C4-2B (cell line): ENCODE measurements at regions not wholly inside any gene's neighbourhood (a gene's known extent, or its start where the extent isn't known, plus 50 kb on each side); places are given as distances from the start of the nearest gene placed in this dataset.

Experiments
- H3K27ac ChIP-seq: fragments of 450-650 bp; 2 replicates; pipeline ENCODE4 v1.5.1; 2017
- ZFX ChIP-seq: fragments of 450-650 bp; IDR thresholded peaks from 2 replicates; pipeline ENCODE4 v1.6.1; 2017
- TF ChIP-seq, protein P1 (sequence below): fragments of 450-650 bp; conservative IDR thresholded peaks from 2 replicates; pipeline ENCODE4 v1.5.1; 2017; ENCODE audit warnings: mild to moderate bottlenecking

DNA sequence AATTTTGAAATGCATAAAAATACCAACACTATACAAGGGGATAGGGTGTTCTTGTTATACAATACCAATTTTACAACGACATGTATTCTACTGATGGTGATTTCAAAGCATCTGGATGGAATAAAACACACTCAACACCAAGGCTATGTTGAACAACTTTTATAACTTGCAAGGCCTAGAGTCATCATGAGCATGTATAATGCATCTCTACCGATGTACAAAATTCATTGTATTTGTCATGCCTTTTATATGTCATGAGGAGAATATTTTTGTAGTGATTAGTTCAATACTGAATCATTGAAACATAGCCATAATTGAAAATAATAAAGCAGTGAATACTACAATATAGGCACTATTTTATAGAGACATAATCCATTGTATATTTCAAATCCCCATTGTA, 160.2 kb downstream of the ETV1 start:
- TF ChIP-seq, protein P1, sequence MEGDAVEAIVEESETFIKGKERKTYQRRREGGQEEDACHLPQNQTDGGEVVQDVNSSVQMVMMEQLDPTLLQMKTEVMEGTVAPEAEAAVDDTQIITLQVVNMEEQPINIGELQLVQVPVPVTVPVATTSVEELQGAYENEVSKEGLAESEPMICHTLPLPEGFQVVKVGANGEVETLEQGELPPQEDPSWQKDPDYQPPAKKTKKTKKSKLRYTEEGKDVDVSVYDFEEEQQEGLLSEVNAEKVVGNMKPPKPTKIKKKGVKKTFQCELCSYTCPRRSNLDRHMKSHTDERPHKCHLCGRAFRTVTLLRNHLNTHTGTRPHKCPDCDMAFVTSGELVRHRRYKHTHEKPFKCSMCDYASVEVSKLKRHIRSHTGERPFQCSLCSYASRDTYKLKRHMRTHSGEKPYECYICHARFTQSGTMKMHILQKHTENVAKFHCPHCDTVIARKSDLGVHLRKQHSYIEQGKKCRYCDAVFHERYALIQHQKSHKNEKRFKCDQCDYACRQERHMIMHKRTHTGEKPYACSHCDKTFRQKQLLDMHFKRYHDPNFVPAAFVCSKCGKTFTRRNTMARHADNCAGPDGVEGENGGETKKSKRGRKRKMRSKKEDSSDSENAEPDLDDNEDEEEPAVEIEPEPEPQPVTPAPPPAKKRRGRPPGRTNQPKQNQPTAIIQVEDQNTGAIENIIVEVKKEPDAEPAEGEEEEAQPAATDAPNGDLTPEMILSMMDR: no peak
- no peak for TF ChIP-seq ZFX
- H3K27ac ChIP-seq: no peak overlapping the region

DNA sequence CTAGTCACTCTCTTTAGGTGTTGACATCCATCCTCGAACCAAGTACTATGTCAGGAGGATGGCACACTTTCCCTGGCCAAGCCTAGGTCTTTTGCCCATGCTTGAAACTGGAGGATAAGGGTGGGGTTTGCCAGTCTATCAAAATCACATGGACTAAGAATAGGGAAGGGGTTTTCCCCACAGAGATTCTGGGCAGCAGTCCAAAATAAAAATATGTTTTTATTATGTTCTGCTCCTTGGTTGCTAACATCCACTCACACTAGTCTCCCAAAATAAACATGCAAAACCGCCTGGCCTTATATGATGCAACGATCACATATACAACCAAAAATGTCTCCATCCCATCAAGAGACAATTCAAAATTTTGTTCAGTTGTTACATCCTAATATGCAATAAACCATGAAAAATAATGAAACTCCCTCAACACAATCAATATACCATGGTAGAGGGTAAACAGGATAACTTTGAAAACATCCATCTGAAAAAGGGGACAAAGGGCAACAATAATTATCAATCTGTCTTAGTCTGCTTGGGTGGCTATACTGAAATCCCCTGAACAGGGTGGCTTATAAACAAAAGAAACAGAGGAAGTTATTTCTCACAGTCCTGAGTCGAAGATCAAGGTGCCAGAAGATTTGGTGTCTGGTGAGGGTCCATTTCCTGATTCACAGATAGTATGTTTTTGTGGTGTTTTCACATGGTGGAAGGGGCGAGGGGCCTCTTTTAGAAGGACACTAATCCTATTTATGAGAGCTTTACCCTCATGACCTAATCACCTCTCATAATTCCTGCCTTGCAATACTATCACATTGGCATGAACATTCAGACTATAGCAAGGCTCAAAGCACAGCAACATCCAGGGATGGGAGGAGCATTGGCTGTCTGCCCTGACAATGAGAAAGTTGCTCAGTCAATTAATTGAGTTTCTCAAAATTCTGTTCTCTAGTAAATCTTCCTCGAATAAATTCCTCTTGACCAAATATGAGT, 159.3 kb downstream of the ETV1 start:
- no peak overlapping the region for H3K27ac ChIP-seq
- TF ChIP-seq, protein P1: no peak
- no peak for TF ChIP-seq ZFX

DNA sequence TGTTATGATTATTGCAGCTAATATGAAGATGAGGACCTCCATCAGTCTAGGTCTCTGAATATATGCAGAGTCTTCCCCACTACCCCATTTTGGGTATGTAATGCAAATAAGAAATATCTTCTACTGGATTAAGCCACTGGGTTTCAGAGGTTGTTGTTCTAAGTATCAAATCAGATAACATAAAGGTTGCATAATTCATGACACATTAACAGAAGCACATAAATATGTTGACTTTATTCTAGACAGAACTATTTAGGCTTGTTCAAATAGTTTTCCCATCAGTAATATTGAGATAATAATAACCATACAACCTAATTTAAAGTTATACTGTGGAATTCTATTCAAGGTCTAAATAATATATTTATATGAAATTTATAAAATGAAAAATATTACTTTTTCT, 157.1 kb downstream of the ETV1 start:
- H3K27ac ChIP-seq: no peak overlapping the region
- TF ChIP-seq, protein P1: no peak
- TF ChIP-seq ZFX: no peak

DNA sequence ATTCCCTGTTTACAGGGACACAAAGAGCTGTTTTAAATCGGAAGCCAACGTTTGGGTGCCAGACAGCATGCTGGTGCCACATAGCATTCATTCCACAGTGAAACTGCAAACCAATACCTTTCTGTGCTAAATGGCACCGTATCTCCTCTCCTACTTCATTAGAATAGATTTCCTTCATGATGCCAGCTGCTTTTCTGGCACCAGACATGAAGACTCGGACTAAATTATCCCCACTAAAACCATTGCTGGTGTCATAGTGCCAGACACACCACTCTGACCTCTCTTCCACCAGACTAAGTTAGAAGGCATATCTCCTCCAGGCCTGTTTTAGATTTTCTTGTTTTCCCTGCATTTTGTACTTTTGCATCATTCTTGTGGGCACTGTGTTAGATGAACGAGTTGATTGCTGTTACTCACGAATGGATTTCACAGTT, 155.1 kb downstream of the ETV1 start:
- no peak for TF ChIP-seq ZFX
- TF ChIP-seq, protein P1: no peak
- H3K27ac ChIP-seq: no peak overlapping the region

DNA sequence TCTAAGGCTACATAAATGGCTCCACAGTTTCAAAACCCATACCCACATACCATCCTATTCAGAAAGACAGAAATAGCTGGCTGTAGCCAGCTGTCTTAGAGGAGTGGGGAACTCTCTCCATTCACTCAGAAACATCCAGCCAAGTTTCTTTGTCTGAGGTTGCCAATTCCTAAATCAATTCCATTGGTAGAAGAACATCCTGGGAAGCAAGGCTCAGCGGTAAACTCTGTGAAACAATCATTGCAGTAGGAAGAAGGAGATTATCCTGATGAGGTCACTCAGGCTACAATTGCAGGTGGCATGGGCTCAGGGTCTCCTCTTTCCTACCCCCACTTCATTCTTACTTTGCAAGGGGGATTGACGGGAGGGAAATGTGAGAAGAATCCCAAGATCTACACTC, 154.0 kb downstream of the ETV1 start:
- no peak overlapping the region for H3K27ac ChIP-seq
- no peak for TF ChIP-seq ZFX
- TF ChIP-seq, protein P1: no peak

DNA sequence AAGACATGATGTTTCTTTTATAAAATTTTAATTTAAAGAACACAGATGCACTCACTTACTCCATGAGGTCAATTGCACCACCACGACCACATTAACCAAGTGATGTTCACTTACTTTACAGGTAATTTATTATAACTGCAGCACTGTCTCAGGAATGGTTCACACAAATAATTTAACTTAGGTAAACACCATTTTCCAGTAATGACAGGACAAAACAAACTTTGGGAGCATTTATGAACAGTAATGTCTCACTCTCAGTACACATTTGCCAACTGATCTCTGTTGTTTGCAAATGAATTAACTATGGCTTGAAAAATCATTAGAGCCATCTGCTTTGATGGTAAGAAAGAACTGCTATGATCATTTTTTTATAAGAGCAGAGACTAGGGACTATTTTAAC, 150.4 kb downstream of the ETV1 start:
- no peak overlapping the region for H3K27ac ChIP-seq
- TF ChIP-seq, protein P1: no peak
- TF ChIP-seq ZFX: no peak
